Fibroblast of the aortic adventitia (primary cell): ENCODE measurements at regions not wholly inside any gene's neighbourhood (a gene's known extent, or its start where the extent isn't known, plus 50 kb on each side); places are given as distances from the start of the nearest gene placed in this dataset.

ENCODE experiments used
- DNase-seq: peaks from one replicate; pipeline ENCODE4 v3.0.0-alpha.2; 2010; ENCODE audit warnings: low read depth
- H3K4me3 ChIP-seq: 2 replicates; pipeline ENCODE4 v1.5.1; 2011; ENCODE audit warnings: low read depth, mild to moderate bottlenecking, control low read depth, low read length, moderate library complexity
- CTCF ChIP-seq: IDR thresholded peaks from 2 replicates; pipeline ENCODE4 v1.5.1; 2011; ENCODE audit warnings: mild to moderate bottlenecking, low read length, control low read depth, inconsistent platforms; ENCODE audit not compliant: insufficient read depth

- TF ChIP-seq CTCF = no peak
- DNase-seq = no peak
- no peak overlapping the region for H3K4me3 ChIP-seq
These were observed 738.1 kb downstream of the HDGFL1 start for GRCh38 chr6:23307516-23307915.

- no peak for TF ChIP-seq CTCF
- DNase-seq = no peak
- no peak overlapping the region for H3K4me3 ChIP-seq
These were observed 738.8 kb downstream of the HDGFL1 start for GRCh38 chr6:23308166-23308565.

GRCh38 chr6:23311211-23311610 lies 741.8 kb downstream of the HDGFL1 start:
- no peak overlapping the region for H3K4me3 ChIP-seq
- no peak for TF ChIP-seq CTCF
- no peak for DNase-seq

GRCh38 chr6:23316131-23316530 lies 746.8 kb downstream of the HDGFL1 start:
- no peak overlapping the region for H3K4me3 ChIP-seq
- no peak for TF ChIP-seq CTCF
- no peak for DNase-seq

GRCh38 chr6:23316931-23317330 lies 747.6 kb downstream of the HDGFL1 start:
- H3K4me3 ChIP-seq = no peak overlapping the region
- no peak for DNase-seq
- no peak for TF ChIP-seq CTCF

GRCh38 chr6:23319582-23319981 lies 750.2 kb downstream of the HDGFL1 start:
- TF ChIP-seq CTCF = no peak
- DNase-seq = no peak
- no peak overlapping the region for H3K4me3 ChIP-seq

- no peak overlapping the region for H3K4me3 ChIP-seq
- no peak for TF ChIP-seq CTCF
- no peak for DNase-seq
These were observed 751.2 kb downstream of the HDGFL1 start for GRCh38 chr6:23320471-23321015.
